IMR-90 (cell line): ENCODE measurements at regions not wholly inside any gene's neighbourhood (a gene's known extent, or its start where the extent isn't known, plus 50 kb on each side); places are given as distances from the start of the nearest gene placed in this dataset.

Source experiments
- ATAC-seq: fragments of 200-7000 bp; cut with Tn5 transposase; 2 replicates; pipeline ENCODE4 v1.9.1; 2020; ENCODE audit warnings: low read depth, mild to moderate bottlenecking, moderate library complexity
- BruUV-seq: library from RNA; stranded (reverse); fragments of 400-500 nt; replicated peaks from 2 replicates; lab custom pipeline; 2021; lab: Mats Ljungman, UMichigan
- CTCF ChIA-PET: fragments of 300-600 bp; formaldehyde crosslinking; extraction: SDS; loops from one replicate; lab custom pipeline; 2021; ENCODE audit warnings: antibody characterized with exemption; lab: Yijun Ruan, JAX
- POLR2A ChIA-PET: fragments of 300-600 bp; sonication (Branson Sonifier 250); formaldehyde crosslinking; loops from one replicate; lab custom pipeline; 2022; ENCODE audit warnings: antibody characterized with exemption; ENCODE audit not compliant: unreplicated experiment; lab: Charles Lee
- DNase-seq: peaks from one replicate; pipeline ENCODE4 v3.0.0; 2013
- H2AFZ ChIP-seq: replicated peaks from 2 replicates; pipeline ENCODE3; 2013; ENCODE audit warnings: low read length, mild to moderate bottlenecking; ENCODE audit not compliant: poor library complexity
- H2AK5ac ChIP-seq: 2 replicates; pipeline ENCODE4 v1.6.1; 2013; ENCODE audit warnings: low read depth, low read length, inconsistent platforms
- H2AK9ac ChIP-seq: replicated peaks from 2 replicates; pipeline ENCODE3; 2013; ENCODE audit warnings: mild to moderate bottlenecking, low read depth, low read length, moderate library complexity; ENCODE audit not compliant: poor library complexity
- H2BK120ac ChIP-seq: 2 replicates; pipeline ENCODE4 v1.6.1; 2013; ENCODE audit warnings: low read depth, low read length, inconsistent platforms
- H2BK15ac ChIP-seq: 3 replicates; pipeline ENCODE4 v1.6.1; 2013; ENCODE audit warnings: low read depth, low read length, inconsistent platforms
- H2BK20ac ChIP-seq: 2 replicates; pipeline ENCODE4 v1.6.1; 2013; ENCODE audit warnings: low read depth, mild to moderate bottlenecking, inconsistent platforms, low read length, moderate library complexity
- H2BK5ac ChIP-seq: 2 replicates; pipeline ENCODE4 v1.6.1; 2013; ENCODE audit warnings: mild to moderate bottlenecking, low read depth, low read length, inconsistent platforms; ENCODE audit not compliant: poor library complexity, severe bottlenecking
- H3K14ac ChIP-seq: replicated peaks from 2 replicates; pipeline ENCODE4 v1.6.1; 2013; ENCODE audit warnings: low read depth, low read length, inconsistent platforms
- H3K18ac ChIP-seq: 2 replicates; pipeline ENCODE4 v1.6.1; 2013; ENCODE audit warnings: low read depth, low read length, control low read depth
- H3K23ac ChIP-seq: 2 replicates; pipeline ENCODE4 v1.6.1; 2013; ENCODE audit warnings: low read depth, low read length, inconsistent platforms
- H3K27ac ChIP-seq: 2 replicates; pipeline ENCODE4 v1.5.1; 2013; ENCODE audit warnings: mild to moderate bottlenecking, control low read depth, low read length; ENCODE audit not compliant: insufficient read depth
- H3K27me3 ChIP-seq: 2 replicates; pipeline ENCODE4 v1.6.1; 2013; ENCODE audit warnings: low read length; ENCODE audit not compliant: control insufficient read depth, insufficient read depth
- H3K36me3 ChIP-seq: 2 replicates; pipeline ENCODE4 v1.6.1; 2013; ENCODE audit warnings: low read length, mixed read lengths; ENCODE audit not compliant: control insufficient read depth, insufficient read depth
- H3K4ac ChIP-seq: 2 replicates; pipeline ENCODE4 v1.6.1; 2013; ENCODE audit warnings: low read depth, low read length, inconsistent platforms
- H3K4me1 ChIP-seq: 2 replicates; pipeline ENCODE4 v1.6.1; 2013; ENCODE audit warnings: low read length, mixed read lengths; ENCODE audit not compliant: control insufficient read depth, insufficient read depth
- H3K4me2 ChIP-seq: 2 replicates; pipeline ENCODE4 v1.6.1; 2013; ENCODE audit warnings: low read depth, mild to moderate bottlenecking, control low read depth, low read length, moderate library complexity
- H3K4me3 ChIP-seq: 2 replicates; pipeline ENCODE4 v1.5.1; 2013; ENCODE audit warnings: low read depth, mild to moderate bottlenecking, control low read depth, low read length, moderate library complexity; ENCODE audit not compliant: insufficient read depth
- H3K56ac ChIP-seq: 2 replicates; pipeline ENCODE4 v1.6.1; 2013; ENCODE audit warnings: low read length, inconsistent platforms; ENCODE audit not compliant: insufficient read depth; ENCODE audit errors: extremely low read depth
- H3K79me1 ChIP-seq, 2 experiments: 2 replicates each; pipeline ENCODE4 v1.6.1; 2013; ENCODE audit warnings: low read length in 2 of 2, inconsistent platforms in 1 of 2, low read depth in 1 of 2
- H3K9ac ChIP-seq: 2 replicates; pipeline ENCODE4 v1.6.1; 2013; ENCODE audit warnings: low read depth, low read length, control low read depth
- H3K9me1 ChIP-seq: 2 replicates; pipeline ENCODE4 v1.6.1; 2013; ENCODE audit warnings: low read length, inconsistent platforms; ENCODE audit not compliant: insufficient read depth
- H3K9me3 ChIP-seq: 2 replicates; pipeline ENCODE4 v1.6.1; 2013; ENCODE audit warnings: low read length; ENCODE audit not compliant: control insufficient read depth, insufficient read depth
- H4K20me1 ChIP-seq: 2 replicates; pipeline ENCODE4 v1.6.1; 2013; ENCODE audit warnings: low read length, inconsistent platforms; ENCODE audit not compliant: insufficient read depth
- H4K5ac ChIP-seq: 2 replicates; pipeline ENCODE4 v1.6.1; 2013; ENCODE audit warnings: mild to moderate bottlenecking, low read depth, low read length, control low read depth
- H4K8ac ChIP-seq, 2 experiments: 2 replicates each; pipeline ENCODE4 v1.6.1; 2013; ENCODE audit warnings: low read depth in 2 of 2, low read length in 2 of 2, control low read depth in 1 of 2, inconsistent platforms in 1 of 2
- H4K91ac ChIP-seq: 2 replicates; pipeline ENCODE4 v1.6.1; 2013; ENCODE audit warnings: low read depth, low read length, inconsistent platforms; ENCODE audit not compliant: insufficient read depth
- BHLHE40 ChIP-seq: fragments of 150-350 bp; IDR thresholded peaks from 2 replicates; pipeline ENCODE4 v1.6.1; 2016; ENCODE audit warnings: mild to moderate bottlenecking, low read depth, low read length
- CEBPB ChIP-seq: IDR thresholded peaks from 2 replicates; pipeline ENCODE4 v1.6.1; 2012; ENCODE audit warnings: low read depth, low read length, improper control_type of control experiment
- FOS ChIP-seq: fragments of 150-350 bp; IDR thresholded peaks from 2 replicates; pipeline ENCODE4 v1.6.1; 2016; ENCODE audit warnings: low read depth, low read length
- MAZ ChIP-seq: IDR thresholded peaks from 2 replicates; pipeline ENCODE4 v1.6.1; 2012; ENCODE audit warnings: low read depth, mild to moderate bottlenecking, low read length, improper control_type of control experiment, moderate library complexity, borderline replicate concordance
- POLR2A ChIP-seq: IDR thresholded peaks from 2 replicates; pipeline ENCODE4 v1.6.1; 2012; ENCODE audit warnings: mild to moderate bottlenecking, low read depth, low read length
- RFX5 ChIP-seq: IDR thresholded peaks from 2 replicates; pipeline ENCODE4 v1.8.0; 2012; ENCODE audit warnings: low read depth, mild to moderate bottlenecking, low read length, moderate library complexity
- WGBS, 2 experiments: methylation state at CpG; one replicate each; pipeline versions ENCODE4 v1.1.5 to v1.1.7; 2013; ENCODE audit warnings: missing lambda C conversion rate in 2 of 2; ENCODE audit not compliant: insufficient read length in 1 of 2; ENCODE audit errors: extremely low coverage in 2 of 2; 5-methylcytosine and 5-hydroxymethylcytosine counted together
- dilution Hi-C: fragments of 300-500 bp; cut with HindIII; formaldehyde crosslinking; loops from one replicate; pipeline ENCODE4 v1.14.3; 2018; ENCODE audit warnings: low sequenced_read_pairs; ENCODE audit not compliant: unreplicated experiment
- in situ Hi-C: fragments of 300-500 bp; cut with MboI; formaldehyde crosslinking; loops from 3 replicates; pipeline ENCODE4 v1.14.3; 2019; ENCODE audit warnings: low sequenced_read_pairs, inconsistent platforms, mixed read lengths
- intact Hi-C: fragments of 100-400 bp; cut with micrococcal nuclease; formaldehyde crosslinking; loops from 2 replicates; pipeline ENCODE4 v1.10.0; 2022
- TF ChIP-seq, protein P1 (sequence below): fragments of 150-350 bp; IDR thresholded peaks from 2 replicates; pipeline ENCODE4 v1.6.1; 2016; ENCODE audit warnings: low read depth, mild to moderate bottlenecking, low read length, moderate library complexity, borderline replicate concordance

DNA sequence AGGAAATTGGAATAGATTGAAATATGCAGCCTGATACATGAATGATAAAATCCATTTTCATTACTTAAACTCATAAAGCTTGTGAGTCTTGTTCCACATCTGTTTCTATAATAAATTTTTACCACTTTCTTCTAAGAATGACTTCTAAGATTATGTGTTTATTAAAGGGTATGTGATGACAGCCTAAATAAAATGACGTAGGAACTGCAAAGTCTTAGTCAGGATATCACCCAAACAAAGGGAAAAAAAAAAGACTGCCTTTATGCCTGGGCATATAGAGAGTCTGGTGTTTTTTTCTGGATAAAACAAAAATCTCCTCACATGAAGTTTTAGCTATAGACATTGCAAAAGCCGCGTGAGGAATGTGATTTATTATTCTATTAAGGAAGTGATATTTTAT lies 844.0 kb downstream of the DIPK2A start:
- intact Hi-C loops (no loop called here), dilution Hi-C loops (no loop called here), in situ Hi-C loops (no loop called here)
- Histone ChIP-seq H3K14ac (no peak overlapping the region), H3K27me3 (no peaks in the 10 kb centered on the region), H4K5ac (no peak overlapping the region), H2AFZ (no peak overlapping the region), H2BK20ac (no peak overlapping the region), H3K79me1 (no peaks in the 10 kb centered on the region), H2BK120ac (no peak overlapping the region), H2AK9ac (no peak overlapping the region), H2BK15ac (no peak overlapping the region), H3K56ac (no peak overlapping the region), H3K36me3 (no peaks in the 10 kb centered on the region), H3K4ac (no peak overlapping the region), H3K9ac (no peak overlapping the region), H4K91ac (no peak overlapping the region), H3K23ac (no peak overlapping the region), H3K9me3 (no peaks in the 10 kb centered on the region; the same call in 1 of the 2 replicates), H3K18ac (no peak overlapping the region), H4K20me1 (no peaks in the 10 kb centered on the region), H2BK5ac (no peak overlapping the region), H3K27ac (no peak overlapping the region), H3K9me1 (no peaks in the 10 kb centered on the region), H2AK5ac (no peak overlapping the region), H3K4me3 (no peak overlapping the region), H4K8ac (no peak overlapping the region), H3K4me1 (no peaks in the 10 kb centered on the region), H3K4me2 (no peak overlapping the region)
- ChIA-PET CTCF (no interaction called here), POLR2A (interaction anchor here (0.6 kb wide), 1 partner anchor 19 kb away, joined by 3 read pairs; no protein-coding TSS in a partner anchor)
- DNase-seq = no peak
- no TSS peak for BruUV-seq
- ATAC-seq = no peak
- WGBS, 2 experiments = no CpG with 5 or more reads among the region's 3 CpGs
- TF ChIP-seq BHLHE40 (no peak), RFX5 (no peak), MAZ (no peak), POLR2A (no peak), FOS (no peak), CEBPB (no peak)
- TF ChIP-seq, protein P1, sequence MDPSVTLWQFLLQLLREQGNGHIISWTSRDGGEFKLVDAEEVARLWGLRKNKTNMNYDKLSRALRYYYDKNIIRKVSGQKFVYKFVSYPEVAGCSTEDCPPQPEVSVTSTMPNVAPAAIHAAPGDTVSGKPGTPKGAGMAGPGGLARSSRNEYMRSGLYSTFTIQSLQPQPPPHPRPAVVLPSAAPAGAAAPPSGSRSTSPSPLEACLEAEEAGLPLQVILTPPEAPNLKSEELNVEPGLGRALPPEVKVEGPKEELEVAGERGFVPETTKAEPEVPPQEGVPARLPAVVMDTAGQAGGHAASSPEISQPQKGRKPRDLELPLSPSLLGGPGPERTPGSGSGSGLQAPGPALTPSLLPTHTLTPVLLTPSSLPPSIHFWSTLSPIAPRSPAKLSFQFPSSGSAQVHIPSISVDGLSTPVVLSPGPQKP = no peak
